ENCODE measurements at regions not wholly inside any gene's neighbourhood (a gene's known extent, or its start where the extent isn't known, plus 50 kb on each side); places are given as distances from the start of the nearest gene placed in this dataset.

GRCh38 chr6:128570680-128571063 lies 50.3 kb upstream of the PTPRK start:
- TF ChIP-seq CEBPB (IDR thresholded peaks at IDR 0.05), result no peak
- peak; percentile 54; the same call in 1 of the 2 replicates for TF ChIP-seq REST (IDR thresholded peaks at IDR 0.05; ENCODE audit: low read depth)
- no peak for TF ChIP-seq TCF12 (IDR thresholded peaks at IDR 0.05; ENCODE audit: low read depth)

GRCh38 chr6:128569732-128570679 lies 49.6 kb upstream of the PTPRK start:
- TF ChIP-seq TCF12 (IDR thresholded peaks at IDR 0.05; ENCODE audit: low read depth) (peak; percentile 53), FOXM1 (IDR thresholded peaks at IDR 0.05; ENCODE audit: borderline replicate concordance, low read depth) (0 out of 2 replicates have a peak, but pooled peaks have one; percentile 19), CEBPB (IDR thresholded peaks at IDR 0.05) (peak; percentile 52; the same call in 1 of the 2 replicates), TEAD4 (IDR thresholded peaks at IDR 0.05) (peak; percentile 81), EGR1 (IDR thresholded peaks at IDR 0.05) (no peak), EP300 (IDR thresholded peaks at IDR 0.05; ENCODE audit: borderline replicate concordance) (peak; percentile 57; the same call in 1 of the 2 replicates), TAF1 (IDR thresholded peaks at IDR 0.05; ENCODE audit: low read depth) (no peak), REST (IDR thresholded peaks at IDR 0.05; ENCODE audit: low read depth) (no peak), MAX (IDR thresholded peaks at IDR 0.05) (peak; percentile 31; the same call in 1 of the 2 replicates), YY1 (IDR thresholded peaks at IDR 0.05; ENCODE audit: low read depth) (0 out of 2 replicates have a peak, but pooled peaks have one; percentile 44), USF1 (IDR thresholded peaks at IDR 0.05) (no peak), RAD21 (IDR thresholded peaks at IDR 0.05; ENCODE audit: low read depth) (no peak), CREB1 (IDR thresholded peaks at IDR 0.05; ENCODE audit: low read depth) (no peak), NFIC (IDR thresholded peaks at IDR 0.05) (peak; percentile 70), ZBTB7A (IDR thresholded peaks at IDR 0.05; ENCODE audit: low read depth) (no peak)

Data from Ishikawa (cell line).